NB4 (cell line): ENCODE measurements at regions not wholly inside any gene's neighbourhood (a gene's known extent, or its start where the extent isn't known, plus 50 kb on each side); places are given as distances from the start of the nearest gene placed in this dataset.

Experiments used
- CTCF ChIP-seq: IDR thresholded peaks from one replicate; pipeline ENCODE4 v1.5.1; 2012; ENCODE audit warnings: low read depth, low read length
- MAX ChIP-seq: IDR thresholded peaks from 2 replicates; pipeline ENCODE4 v1.6.1; 2011; ENCODE audit warnings: low read depth, low read length
- MYC ChIP-seq: IDR thresholded peaks from 2 replicates; pipeline ENCODE4 v1.6.1; 2011; ENCODE audit warnings: low read depth, low read length
- POLR2A ChIP-seq: IDR thresholded peaks from 2 replicates; pipeline ENCODE4 v1.6.1; 2011; ENCODE audit warnings: mild to moderate bottlenecking; ENCODE audit not compliant: insufficient read length; ENCODE audit errors: extremely low read depth

- no peak for TF ChIP-seq POLR2A
- no peak for TF ChIP-seq CTCF
- no peak for TF ChIP-seq MAX
- TF ChIP-seq MYC = no peak
Observed at GRCh38 chr1:242813490-242814091, 289.1 kb upstream of the PLD5 start.
